GM10248 (cell line): ENCODE measurements at regions not wholly inside any gene's neighbourhood (a gene's known extent, or its start where the extent isn't known, plus 50 kb on each side); places are given as distances from the start of the nearest gene placed in this dataset.

Source experiments
- CTCF ChIA-PET: fragments of 300-600 bp; sonication (Branson Sonifier 250); formaldehyde crosslinking; extraction: SDS; loops from one replicate; lab custom pipeline; 2021; ENCODE audit warnings: antibody characterized with exemption; lab: Yijun Ruan, JAX
- POLR2A ChIA-PET: fragments of 350-650 bp; sonication (Branson Sonifier 250); formaldehyde crosslinking; extraction: SDS; loops from one replicate; lab custom pipeline; 2020; ENCODE audit warnings: antibody characterized with exemption; lab: Yijun Ruan, JAX
- DNase-seq: peaks from one replicate; pipeline ENCODE4 v3.0.0; 2012; ENCODE audit errors: extremely low spot score
- TF ChIP-seq, protein P1 (sequence below): IDR thresholded peaks from 2 replicates; pipeline ENCODE4 v1.5.1; 2012; ENCODE audit warnings: mild to moderate bottlenecking, low read depth; ENCODE audit errors: extremely low read depth, missing control alignments, control extremely low read depth

DNA sequence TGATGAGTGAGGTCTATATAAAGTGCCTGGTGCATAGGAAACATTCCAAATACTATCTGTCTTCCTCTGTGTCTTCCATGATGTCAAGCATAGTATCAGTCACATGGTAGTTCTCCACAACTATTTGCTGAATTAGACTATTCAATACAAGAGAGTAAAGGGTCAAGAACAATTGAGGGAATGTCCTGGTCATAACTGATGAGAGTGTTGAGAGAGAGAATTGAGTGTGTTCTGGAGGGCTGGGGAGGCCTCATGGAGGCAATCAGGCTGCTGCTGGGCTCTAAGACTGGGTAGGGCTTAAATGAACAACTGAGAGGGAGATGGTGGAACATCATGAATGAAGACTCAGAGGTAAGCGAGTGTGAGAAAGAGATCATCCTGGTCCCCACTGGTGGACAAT is 433.7 kb upstream of the ONECUT1 start:
- POLR2A ChIA-PET, result no interaction called here

GRCh38 chr15:53218666-53219580 is 428.8 kb upstream of the ONECUT1 start:
- no peak for DNase-seq
- TF ChIP-seq, protein P1, sequence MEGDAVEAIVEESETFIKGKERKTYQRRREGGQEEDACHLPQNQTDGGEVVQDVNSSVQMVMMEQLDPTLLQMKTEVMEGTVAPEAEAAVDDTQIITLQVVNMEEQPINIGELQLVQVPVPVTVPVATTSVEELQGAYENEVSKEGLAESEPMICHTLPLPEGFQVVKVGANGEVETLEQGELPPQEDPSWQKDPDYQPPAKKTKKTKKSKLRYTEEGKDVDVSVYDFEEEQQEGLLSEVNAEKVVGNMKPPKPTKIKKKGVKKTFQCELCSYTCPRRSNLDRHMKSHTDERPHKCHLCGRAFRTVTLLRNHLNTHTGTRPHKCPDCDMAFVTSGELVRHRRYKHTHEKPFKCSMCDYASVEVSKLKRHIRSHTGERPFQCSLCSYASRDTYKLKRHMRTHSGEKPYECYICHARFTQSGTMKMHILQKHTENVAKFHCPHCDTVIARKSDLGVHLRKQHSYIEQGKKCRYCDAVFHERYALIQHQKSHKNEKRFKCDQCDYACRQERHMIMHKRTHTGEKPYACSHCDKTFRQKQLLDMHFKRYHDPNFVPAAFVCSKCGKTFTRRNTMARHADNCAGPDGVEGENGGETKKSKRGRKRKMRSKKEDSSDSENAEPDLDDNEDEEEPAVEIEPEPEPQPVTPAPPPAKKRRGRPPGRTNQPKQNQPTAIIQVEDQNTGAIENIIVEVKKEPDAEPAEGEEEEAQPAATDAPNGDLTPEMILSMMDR, result no peak
- ChIA-PET POLR2A (no interaction called here), CTCF (no interaction called here)

More for the DNA sequence above, 433.7 kb upstream of the ONECUT1 start:
- TF ChIP-seq, protein P1, result no peak
- CTCF ChIA-PET, result no interaction called here
- DNase-seq, result no peak

DNA sequence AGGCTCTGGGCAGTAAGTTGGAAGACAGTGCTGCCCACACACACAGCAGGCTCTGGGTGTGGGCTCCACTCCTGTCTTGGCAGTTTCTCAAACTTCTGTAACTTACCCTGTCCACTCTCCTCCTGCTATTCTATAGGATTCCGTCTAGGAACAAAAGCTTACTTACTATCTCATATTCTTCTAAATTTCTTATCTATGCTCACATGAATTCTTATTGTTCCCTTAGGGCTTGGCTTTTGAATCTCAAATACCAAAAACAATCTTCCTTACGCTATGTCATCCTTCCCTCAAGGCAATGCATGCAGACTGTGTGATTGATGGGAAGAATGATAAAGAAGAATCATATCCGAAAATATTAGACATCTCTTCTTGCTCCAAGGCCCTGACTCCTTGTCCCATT is 425.9 kb upstream of the ONECUT1 start:
- ChIA-PET CTCF (no interaction called here), POLR2A (no interaction called here)
- DNase-seq, result no peak
- TF ChIP-seq, protein P1, result no peak

DNA sequence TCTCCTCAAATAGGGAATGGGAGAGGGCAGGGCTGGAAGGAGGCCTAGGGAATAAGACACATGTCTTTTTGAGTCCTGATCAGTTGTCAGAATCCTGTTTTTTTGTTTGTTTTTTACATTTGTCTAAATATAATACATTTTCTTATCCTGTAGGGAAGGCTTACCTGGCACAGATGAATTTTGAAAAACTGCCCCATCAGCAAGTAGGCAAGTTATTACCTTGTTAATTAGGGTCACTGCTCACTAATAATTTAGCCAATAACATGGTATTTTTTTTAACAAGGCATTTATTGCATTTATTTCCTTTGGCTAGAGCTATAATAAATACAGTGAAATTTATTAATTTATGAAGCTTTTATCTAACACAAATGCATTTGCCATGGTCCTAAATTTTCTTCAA is 423.2 kb upstream of the ONECUT1 start:
- TF ChIP-seq, protein P1, result no peak
- POLR2A ChIA-PET, result no interaction called here
- DNase-seq, result no peak
- CTCF ChIA-PET, result interaction anchor here (1.1 kb wide), 1 partner anchor 8 kb away, joined by 3 read pairs; no protein-coding TSS in a partner anchor

- CTCF ChIA-PET, result no interaction called here
- POLR2A ChIA-PET, result no interaction called here
- no peak for DNase-seq
- TF ChIP-seq, protein P1, result no peak
Observed at GRCh38 chr15:53212785-53213184, 422.6 kb upstream of the ONECUT1 start.

- TF ChIP-seq, protein P1, result no peak
- ChIA-PET POLR2A (no interaction called here), CTCF (interaction anchor here (1.0 kb wide), 1 partner anchor 8 kb away, joined by 3 read pairs; no protein-coding TSS in a partner anchor)
- no peak for DNase-seq
Observed at GRCh38 chr15:53210653-53211052, 420.5 kb upstream of the ONECUT1 start.
